Kidney epithelial cell (primary cell): ENCODE measurements at regions not wholly inside any gene's neighbourhood (a gene's known extent, or its start where the extent isn't known, plus 50 kb on each side); places are given as distances from the start of the nearest gene placed in this dataset.

Source experiments
- DNase-seq: peaks from one replicate; pipeline ENCODE4 v3.0.0-alpha.2; 2010; ENCODE audit warnings: low read depth
- H3K27me3 ChIP-seq: 2 replicates; pipeline ENCODE4 v1.6.0; 2011; ENCODE audit warnings: low read length; ENCODE audit not compliant: control insufficient read depth, insufficient read depth
- H3K36me3 ChIP-seq: 2 replicates; pipeline ENCODE4 v1.5.1; 2011; ENCODE audit warnings: low read length; ENCODE audit not compliant: control insufficient read depth, insufficient read depth
- H3K4me3 ChIP-seq: 2 replicates; pipeline ENCODE4 v1.5.1; 2011; ENCODE audit warnings: low read depth, mild to moderate bottlenecking, control low read depth, low read length
- CTCF ChIP-seq: IDR thresholded peaks from 2 replicates; pipeline ENCODE4 v1.5.1; 2011; ENCODE audit warnings: mild to moderate bottlenecking, moderate library complexity, low read length, control low read depth, inconsistent platforms; ENCODE audit not compliant: insufficient read depth, poor library complexity, severe bottlenecking

GRCh38 chr7:36029853-36030515 lies 123.1 kb upstream of the EEPD1 start:
- no peak overlapping the region for H3K4me3 ChIP-seq
- no peaks in the 10 kb centered on the region for H3K27me3 ChIP-seq
- no peak for DNase-seq
- no peak for TF ChIP-seq CTCF
- H3K36me3 ChIP-seq: no peaks in the 10 kb centered on the region

- no peak for TF ChIP-seq CTCF
- no peaks in the 10 kb centered on the region for H3K27me3 ChIP-seq
- no peak for DNase-seq
- H3K4me3 ChIP-seq: no peak overlapping the region
- H3K36me3 ChIP-seq: no peaks in the 10 kb centered on the region
Observed at GRCh38 chr7:36032361-36032818, 120.7 kb upstream of the EEPD1 start.

GRCh38 chr7:36034020-36034419 lies 119.0 kb upstream of the EEPD1 start:
- Histone ChIP-seq H3K4me3 (no peak overlapping the region), H3K36me3 (no peaks in the 10 kb centered on the region), H3K27me3 (no peaks in the 10 kb centered on the region)
- TF ChIP-seq CTCF: no peak
- DNase-seq: peak; percentile 37

GRCh38 chr7:36035186-36035585 lies 117.9 kb upstream of the EEPD1 start:
- DNase-seq: no peak
- TF ChIP-seq CTCF: no peak
- no peaks in the 10 kb centered on the region for H3K36me3 ChIP-seq
- H3K4me3 ChIP-seq: no peak overlapping the region
- H3K27me3 ChIP-seq: no peaks in the 10 kb centered on the region

- H3K36me3 ChIP-seq: no peaks in the 10 kb centered on the region
- TF ChIP-seq CTCF: no peak
- H3K27me3 ChIP-seq: no peaks in the 10 kb centered on the region
- DNase-seq: no peak
- no peak overlapping the region for H3K4me3 ChIP-seq
Observed at GRCh38 chr7:36036590-36036989, 116.5 kb upstream of the EEPD1 start.

- peak; percentile 76 for DNase-seq
- TF ChIP-seq CTCF: no peak
- Histone ChIP-seq H3K27me3 (no peaks in the 10 kb centered on the region), H3K4me3 (no peak overlapping the region), H3K36me3 (no peaks in the 10 kb centered on the region)
Observed at GRCh38 chr7:36037121-36037662, 115.9 kb upstream of the EEPD1 start.
